CD1c-positive myeloid dendritic cell (primary cell): ENCODE measurements at regions not wholly inside any gene's neighbourhood (a gene's known extent, or its start where the extent isn't known, plus 50 kb on each side); places are given as distances from the start of the nearest gene placed in this dataset.
"Not testable (repeated sequence)": the region's sequence is repeated elsewhere in the genome, so short reads cannot be mapped to it uniquely, and the experiment has no call there.

Source experiments
- DNase-seq: peaks from one replicate; pipeline ENCODE4 v3.0.0-alpha.2; 2016; ENCODE audit errors: extremely low spot score

DNA sequence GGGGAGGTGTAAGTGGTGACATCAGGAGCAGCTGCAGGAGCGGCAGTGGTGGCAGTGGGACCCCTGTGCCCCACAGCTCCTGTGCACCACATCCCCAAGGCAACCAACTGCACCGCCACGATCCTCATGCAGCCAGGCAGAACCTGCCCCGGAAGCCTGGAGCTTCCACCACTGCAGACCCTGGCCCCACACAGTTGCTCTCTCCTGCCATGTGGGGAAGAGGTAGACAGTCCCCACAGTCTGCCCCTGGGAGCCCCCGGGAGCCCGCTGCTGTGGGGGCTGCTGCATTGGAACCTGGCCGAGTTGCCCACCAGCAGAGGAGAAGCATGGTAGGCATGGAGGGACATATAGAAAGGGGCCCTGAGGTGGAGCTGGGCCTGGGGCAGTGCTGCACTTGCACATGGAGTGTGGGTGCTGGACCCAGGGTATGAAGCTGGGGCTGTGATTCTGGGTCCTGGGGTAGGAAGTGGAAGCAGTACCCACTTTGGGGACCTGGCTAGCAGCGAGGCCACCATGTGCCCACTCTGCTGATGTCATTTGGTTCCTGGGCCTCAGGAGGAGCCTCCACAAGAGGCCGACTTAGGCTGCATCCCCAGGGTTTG is 623.3 kb upstream of the LRRTM4 start:
- DNase-seq = no peak

DNA sequence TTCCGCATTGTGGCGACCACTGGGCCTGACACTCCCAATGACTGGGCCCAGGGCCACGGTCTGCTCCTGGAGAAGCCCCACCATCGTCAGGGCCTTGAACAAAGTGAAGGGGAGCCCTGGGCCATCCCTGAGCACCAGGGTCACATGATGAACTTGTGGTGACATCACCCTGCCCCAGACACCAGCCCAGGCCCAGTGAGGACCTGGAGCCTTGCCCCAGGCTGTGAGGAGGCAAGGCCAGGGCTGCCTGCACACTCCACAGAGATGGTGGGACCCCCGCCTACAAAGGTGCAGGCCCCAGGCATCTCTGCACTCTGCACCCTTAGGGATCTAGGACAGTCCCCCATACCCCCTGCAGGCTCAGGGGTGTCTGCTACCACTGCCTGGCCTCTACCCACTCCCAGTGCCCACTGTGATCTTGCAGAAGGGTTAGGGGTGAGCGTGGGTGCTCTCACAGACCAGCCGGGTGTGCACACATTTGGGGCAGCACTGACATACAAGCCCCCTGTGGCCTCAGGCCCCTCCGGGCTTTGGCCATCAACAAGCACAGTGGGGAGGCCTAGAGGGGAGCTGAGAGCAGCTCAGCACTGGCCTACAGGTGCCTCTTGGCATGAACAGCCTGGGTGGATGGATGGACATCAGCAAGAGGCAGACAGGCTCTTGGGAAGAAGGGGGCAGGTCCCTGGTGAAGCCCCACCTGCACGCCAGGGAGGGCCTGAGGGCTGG is 624.0 kb upstream of the LRRTM4 start:
- no peak for DNase-seq

DNA sequence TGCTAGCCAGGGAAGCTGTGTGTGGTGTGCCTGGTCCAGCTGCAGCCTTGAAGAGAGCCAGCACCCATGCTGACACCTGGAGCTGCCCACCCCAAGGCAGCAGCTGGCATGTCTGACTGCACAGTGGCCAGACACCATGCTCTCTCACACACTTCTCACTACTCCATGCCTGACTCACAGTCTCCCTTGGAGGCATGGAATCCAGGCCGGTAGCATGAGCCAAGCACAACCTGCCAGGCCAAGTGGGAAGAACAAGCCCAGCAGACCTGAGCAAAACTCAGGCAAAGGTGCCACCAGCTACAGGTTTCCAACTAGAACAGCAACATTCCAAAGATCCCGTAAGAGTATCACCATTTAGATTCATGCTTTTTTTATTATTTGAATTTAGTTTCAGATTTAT is 625.3 kb upstream of the LRRTM4 start:
- no peak for DNase-seq

DNA sequence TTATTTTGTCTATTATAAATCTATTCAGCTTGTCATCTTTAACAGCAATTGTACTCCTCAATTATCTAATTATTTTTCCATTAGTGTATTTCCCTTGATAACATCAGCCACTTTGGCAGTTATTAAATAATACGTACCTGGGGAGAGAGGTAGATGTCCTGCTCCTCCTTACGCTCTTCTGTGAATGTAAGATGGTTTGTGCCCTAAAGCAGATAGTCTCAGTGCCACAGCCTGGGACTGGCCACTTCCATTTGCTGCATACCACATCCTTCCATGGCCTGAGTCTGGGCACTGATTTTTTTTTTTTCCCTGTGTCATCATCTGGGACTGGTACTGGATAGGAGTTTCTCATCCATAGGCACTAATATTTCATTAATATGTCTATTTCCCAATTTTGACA is 632.4 kb upstream of the LRRTM4 start:
- DNase-seq = no peak

DNA sequence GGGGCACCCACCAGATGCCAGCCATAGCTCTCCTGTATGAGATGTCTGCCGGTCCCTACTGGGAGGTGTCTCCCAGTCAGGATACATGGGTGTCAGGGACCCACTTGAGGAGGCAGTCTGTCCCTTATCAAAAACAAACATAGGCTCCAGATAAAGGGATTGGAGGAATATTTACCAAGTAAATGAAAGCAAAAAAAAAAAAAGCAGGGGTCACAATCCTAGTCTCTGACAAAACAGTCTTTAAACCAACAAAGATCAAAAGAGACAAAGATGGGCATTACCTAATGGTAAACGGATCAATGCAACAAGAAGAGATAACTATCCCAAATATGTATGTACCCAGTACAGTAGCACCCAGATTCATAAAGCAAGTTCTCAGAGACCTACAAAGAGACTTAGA is 640.0 kb upstream of the LRRTM4 start:
- DNase-seq = no peak

DNA sequence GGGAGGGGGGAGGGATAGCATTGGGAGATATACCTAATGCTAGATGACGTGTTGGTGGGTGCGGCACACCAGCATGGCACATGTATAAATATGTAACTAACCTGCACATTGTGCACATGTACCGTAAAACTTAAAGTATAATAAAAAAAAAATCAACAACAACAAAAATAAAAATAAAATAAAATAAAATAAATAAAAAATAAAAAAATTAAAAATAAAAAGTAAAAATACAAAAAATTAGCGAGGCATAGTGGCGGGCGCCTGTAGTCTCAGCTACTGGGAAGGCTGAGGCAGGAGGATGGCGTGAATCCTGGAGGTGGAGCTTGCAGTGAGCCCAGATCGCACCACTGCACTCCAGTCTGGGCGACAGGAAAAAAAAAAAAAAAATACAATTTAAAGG is 650.0 kb upstream of the LRRTM4 start:
- DNase-seq = not testable (repeated sequence)

DNA sequence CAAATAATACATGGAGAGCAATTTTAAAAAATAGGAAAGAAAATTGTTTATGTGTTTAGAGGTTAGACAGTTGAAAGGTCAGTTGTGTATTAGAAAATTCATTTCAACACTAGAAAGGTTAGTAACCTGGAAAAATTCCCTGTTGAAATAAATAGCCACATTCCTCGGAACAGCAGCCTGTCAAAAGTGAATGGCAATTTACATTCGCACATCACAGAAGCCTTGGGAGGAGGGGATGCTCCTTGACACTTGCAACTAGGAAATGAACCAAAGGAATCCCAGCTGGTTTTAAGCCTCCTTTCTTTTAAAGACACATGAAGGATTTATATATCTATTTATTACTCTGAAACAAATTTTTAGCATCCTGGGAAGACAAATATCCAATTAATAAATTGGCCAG is 653.5 kb upstream of the LRRTM4 start:
- DNase-seq = no peak

DNA sequence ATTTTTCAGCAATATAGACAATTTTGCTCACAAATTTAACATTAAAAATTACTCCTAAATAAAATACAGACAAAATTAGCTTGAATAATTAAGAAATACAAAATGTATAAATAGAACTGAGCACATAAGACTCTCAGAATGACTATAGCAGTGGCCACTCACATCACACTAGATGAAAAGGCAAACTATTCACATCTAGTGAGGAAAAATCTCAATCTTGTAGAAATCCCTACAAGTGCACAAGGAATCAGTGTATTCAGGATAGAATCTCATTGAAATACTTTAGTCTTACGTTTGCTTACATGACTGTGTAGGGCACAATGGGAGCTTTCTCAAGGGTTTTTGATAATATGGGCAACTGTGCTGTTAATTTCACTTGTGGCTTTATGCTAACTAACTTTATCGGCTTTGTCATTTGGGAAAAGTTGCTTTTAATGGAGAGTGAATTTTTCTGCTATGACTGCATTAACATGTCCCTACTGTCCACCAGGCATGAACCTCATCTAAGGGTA is 678.9 kb upstream of the LRRTM4 start:
- DNase-seq = no peak

DNA sequence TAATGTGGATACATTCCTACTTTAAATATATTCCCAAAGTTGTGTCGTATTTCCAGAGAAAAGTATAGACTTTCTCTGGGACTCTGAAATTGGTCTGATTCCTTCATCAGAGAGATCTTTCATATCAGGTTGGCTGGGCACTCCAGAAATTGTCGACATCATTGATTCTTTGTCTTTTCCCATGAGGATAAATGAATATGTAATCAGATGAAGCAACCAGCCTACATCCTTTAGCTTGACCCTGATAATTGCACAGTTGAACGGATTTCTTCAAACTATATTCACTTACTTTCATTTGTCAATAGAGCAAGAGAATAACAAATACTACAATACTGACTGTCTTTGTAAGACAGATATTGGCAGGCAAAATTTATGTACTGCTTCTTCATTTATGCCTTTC is 680.2 kb upstream of the LRRTM4 start:
- no peak for DNase-seq

DNA sequence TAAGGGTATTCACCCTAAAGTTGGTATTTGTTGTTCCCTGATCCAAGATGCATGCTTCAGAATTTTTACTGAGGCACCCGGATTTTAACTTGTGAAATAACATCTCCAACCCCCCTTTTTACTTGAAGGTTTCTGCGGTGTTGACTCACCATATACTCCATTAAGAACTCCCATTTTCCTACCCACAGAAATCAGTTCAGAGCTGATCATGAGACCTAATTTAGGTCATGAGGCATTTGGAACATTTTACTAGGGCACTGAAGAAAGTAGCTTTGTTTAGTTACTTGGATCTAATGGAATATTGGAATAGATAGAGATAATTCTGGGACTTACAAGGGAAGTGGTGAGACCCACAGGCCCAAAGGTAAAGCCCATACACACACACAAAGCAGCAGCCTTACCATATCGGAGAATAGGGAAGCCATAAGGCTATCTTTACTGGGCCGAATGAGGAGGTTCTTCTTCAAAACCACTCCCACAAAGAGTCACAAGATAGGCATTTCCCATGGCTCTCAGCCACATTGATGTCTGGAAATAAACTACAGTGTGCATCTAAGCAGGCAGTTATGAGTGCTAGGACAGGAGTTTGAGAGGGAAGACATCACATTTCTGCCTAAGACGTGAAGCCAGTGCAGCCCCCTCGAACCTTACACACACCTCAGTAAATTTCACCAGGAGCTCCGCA is 681.0 kb upstream of the LRRTM4 start:
- no peak for DNase-seq

DNA sequence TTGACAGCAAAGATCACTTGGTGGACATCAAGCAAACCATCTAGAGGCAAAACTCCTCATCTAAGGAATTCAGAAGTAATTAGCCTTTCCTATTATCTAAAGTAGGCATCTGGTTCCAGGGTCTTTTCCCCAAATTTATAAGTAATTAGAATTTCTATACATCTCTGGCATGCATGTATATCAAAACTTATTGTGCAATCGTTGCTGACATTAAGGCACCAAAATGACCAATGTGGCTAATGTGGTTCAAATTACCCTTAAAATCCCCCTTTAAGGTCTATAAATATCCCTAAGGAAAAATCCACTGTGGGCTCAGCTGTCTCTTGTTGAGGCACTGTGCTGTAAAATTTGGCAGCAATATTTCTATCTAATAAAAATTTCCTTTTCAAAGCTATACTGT is 695.9 kb upstream of the LRRTM4 start:
- DNase-seq = no peak

DNA sequence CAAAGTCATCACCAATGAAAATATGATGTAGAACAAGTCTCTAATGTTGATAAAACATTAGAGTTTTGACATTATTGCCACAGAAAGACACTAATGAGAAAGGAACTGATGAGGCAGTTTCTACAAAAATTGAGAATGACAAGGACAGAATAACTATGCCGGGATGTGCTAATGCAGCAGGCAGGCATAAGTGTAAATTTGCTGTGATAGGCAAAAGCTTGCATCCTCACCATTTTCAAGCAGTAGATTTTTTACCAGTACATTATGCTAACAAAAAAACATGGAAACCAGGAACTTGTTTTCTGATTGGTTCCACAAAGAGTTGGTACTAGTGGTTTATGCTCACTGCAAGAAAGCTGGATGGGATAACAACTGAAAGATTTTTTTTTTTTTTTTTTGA is 715.5 kb upstream of the LRRTM4 start:
- DNase-seq = no peak

DNA sequence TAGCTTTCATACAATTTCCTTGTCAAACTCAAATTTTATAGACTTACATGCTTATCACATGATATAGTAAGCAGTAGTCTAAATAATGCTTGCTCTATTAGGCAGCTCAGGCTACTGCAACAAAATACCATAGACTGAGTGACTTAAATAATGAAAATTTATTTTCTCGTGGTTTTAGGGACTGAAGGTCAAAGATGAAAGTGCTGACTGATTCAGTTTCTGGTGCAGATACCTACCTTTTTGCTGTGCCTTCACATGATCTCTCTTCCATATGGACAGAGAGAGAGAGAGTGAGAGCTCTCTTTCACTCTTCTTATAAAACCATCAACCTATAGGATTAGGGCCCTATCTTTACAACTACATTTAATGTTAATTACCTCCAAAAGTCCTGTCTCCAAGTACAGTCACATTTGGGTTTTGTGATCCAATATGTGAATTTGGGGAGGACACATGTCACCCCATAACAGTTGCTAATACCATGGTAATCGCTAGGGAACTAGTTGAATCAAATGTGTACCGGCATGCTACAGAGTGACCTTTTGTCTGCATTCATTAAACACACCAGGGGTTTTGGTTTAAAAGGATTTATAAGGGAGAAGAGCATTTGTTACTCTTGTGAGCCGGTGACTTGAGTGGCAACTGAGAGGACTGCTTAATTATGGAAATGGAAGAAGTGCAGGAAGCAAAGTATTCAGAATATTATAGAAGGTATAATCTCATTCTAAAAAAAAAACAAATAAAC is 723.4 kb upstream of the LRRTM4 start:
- DNase-seq = no peak

DNA sequence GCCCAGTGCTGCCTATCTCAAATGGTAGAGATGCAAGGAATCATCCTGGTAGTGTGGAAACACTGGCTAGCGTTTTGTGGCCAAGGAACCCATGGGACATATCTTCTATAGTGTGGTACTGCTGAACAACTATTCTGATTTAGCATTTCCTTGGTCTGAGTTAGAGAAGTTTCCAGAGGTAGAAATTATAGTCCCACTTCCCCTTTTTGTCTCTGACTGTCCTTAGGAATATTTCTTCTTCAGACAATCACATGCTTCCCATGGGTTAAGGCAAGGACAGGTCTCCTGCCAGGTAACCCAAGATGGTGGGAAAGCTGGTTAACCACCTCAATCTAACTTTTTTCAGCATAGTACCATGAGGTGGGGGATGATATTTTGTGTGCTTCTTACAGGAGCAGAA is 729.5 kb upstream of the LRRTM4 start:
- DNase-seq = no peak

DNA sequence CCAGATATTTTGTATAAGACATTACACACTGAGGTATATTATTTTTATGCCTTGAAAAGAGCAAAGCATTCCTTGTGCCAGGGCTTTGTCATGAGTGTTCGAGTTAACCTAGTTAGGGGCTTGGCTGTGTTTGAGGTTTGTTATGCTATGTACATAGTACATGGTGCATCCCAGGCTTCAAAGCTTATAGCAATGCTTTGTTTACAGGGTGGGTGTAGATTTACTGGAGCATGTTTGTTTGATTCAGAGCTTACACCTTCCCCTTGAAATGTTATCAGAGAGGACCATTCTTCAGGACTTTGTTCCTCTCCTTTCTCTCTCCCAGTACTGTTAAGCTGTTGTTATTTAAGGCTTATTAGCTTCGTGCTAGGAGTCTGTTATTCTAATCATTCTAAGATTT is 738.7 kb upstream of the LRRTM4 start:
- no peak for DNase-seq

DNA sequence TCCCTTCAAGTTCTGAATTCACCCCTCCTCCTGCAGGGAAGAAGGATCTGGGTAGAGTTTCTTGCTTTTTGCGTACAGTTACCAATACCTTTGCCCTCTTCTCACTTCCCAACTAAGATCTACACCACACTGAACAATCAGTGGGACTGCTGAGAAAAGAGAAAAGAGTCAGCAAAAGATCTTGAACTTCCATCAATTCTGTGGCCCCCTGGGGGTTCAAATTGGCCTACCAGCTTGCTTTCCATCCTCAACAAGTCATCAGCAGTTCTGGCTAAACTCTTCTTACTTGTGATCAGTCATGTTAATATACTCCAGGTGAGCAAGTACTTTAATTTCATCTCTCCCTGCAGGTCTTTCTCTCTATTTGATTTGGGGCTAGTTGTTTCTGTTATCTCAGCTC is 739.3 kb upstream of the LRRTM4 start:
- DNase-seq = no peak

DNA sequence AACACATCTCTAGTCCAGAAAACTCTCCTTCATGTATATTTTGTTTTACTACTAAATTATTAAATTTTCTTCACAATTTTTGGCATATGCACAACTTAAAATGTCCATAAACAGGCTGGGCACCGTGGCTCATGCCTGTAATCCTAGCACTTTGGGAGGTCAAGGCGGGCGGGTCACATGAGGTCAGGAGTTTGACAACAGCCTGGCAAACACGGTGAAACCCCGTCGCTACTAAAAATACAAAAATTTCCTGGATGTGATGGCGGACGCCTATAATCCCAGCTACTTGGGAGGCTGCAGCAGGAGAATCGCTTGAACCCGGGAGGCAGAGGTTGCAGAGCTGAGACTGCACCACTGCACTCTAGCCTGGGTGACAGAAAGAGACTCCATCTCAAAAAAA is 739.9 kb upstream of the LRRTM4 start:
- DNase-seq = not testable (repeated sequence)

DNA sequence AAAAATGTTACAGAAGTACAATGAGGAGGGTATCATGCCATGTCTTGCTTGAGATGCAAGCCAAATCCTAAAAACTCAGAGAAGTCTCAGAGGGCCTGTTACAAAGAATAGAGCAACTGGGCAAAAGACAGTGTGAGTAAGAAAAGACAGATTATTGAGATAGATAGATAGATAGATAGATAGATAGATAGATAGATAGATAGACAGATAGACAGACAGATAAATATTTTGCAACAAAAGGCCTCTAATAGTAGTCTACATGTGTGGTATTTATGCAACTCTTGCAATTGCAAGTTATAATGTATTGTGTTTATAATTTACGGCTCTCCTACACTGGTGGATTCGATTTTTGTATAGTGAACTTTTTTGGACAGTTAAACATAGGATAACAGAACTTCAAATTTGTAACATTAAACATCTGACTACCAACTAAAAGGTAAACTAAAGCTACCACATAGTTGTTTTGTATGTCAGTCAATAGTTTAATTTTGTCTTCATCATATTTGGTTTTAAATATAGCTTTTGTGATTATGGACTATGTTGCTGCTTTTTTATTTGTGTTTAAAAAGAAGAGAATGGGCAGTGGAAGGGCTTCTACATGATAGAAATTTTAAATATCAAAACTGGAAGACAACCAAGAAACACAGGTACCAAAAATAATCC is 740.7 kb upstream of the LRRTM4 start:
- DNase-seq = no peak

DNA sequence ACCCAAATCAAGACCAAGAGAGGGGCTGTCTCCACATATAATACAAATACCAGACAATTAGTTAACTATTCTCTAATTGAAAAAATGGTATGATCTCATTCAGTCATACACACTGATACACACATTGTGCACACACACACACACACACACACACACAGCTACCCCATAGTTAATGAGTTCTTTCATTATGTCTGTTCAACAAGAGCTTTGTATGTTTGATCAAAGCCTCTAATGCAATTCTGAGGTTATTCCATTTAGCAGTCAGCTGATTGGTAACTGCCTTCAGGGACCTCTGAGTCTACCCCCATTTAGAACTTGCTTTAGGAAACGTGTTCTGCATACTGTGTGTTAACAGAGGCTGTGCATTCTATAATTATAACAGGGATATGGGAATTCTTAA is 741.4 kb upstream of the LRRTM4 start:
- no peak for DNase-seq

DNA sequence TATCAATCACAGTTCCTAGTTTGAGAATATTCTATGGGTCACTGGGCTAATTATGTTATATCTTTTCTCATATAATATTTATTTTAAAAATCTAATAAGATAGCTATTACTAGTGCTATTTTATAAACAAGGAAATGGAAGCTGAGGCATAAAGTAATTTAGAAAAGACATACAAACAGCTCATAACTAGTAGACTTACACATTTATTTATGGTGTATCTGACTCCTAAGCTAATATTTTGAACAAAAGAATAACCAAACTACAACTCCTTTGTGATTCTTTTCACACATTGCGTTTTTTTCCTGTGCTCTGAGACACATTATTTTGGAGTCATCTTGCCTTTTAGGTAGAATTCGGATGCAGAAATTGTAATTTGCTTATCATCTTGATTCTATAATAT is 742.0 kb upstream of the LRRTM4 start:
- DNase-seq = no peak

DNA sequence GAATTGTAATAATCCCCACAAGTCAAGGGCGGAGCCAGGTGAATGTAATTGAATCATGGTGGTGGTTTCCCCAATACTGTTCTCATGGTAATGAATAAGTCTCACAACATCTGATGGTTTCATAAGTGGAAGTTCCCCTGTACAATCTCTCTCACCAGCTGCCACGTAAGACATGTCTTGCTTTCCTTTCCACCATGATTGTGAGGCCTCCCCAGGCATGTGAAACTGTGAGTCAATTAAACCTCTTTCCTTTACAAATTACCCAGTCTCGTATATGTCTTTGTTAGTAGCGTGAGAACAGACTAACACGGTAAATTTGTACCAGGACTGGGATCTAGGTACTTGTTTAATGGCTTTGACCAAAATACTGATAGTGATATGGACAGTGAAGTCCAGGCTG is 744.3 kb upstream of the REG3G start:
- DNase-seq = no peak
